Activated B cell treated with CpG ODN at 0.5 μM for 24 hours (primary cell): ENCODE measurements at regions not wholly inside any gene's neighbourhood (a gene's known extent, or its start where the extent isn't known, plus 50 kb on each side); places are given as distances from the start of the nearest gene placed in this dataset.

Experiments used
- ATAC-seq: fragments of 200-7000 bp; cut with Tn5 transposase; one replicate; pipeline ENCODE4 v1.10.0; 2021; ENCODE audit warnings: low read depth, mild to moderate bottlenecking, moderate library complexity
- CTCF ChIA-PET: fragments of 350-600 bp; sonication (Branson Sonifier 250); formaldehyde crosslinking; loops from one replicate; lab custom pipeline; 2021; ENCODE audit warnings: antibody characterized with exemption; lab: Charles Lee
- POLR2A ChIA-PET: fragments of 350-600 bp; sonication (Branson Sonifier 250); formaldehyde crosslinking; loops from one replicate; lab custom pipeline; 2021; ENCODE audit warnings: antibody characterized with exemption; lab: Charles Lee
- DNase-seq: peaks from one replicate; pipeline ENCODE4 v3.0.0; 2022
- H3K27ac Mint-ChIP-seq: one replicate; pipeline ENCODE4 v1.8.0; 2020; ENCODE audit warnings: mixed read lengths
- H3K27me3 Mint-ChIP-seq: one replicate; pipeline ENCODE4 v1.8.0; 2021; ENCODE audit warnings: mixed read lengths
- H3K36me3 Mint-ChIP-seq: one replicate; pipeline ENCODE4 v1.8.0; 2021; ENCODE audit warnings: low read depth, mixed read lengths
- H3K4me1 Mint-ChIP-seq: one replicate; pipeline ENCODE4 v1.8.0; 2021; ENCODE audit warnings: mixed read lengths
- H3K4me3 Mint-ChIP-seq: one replicate; pipeline ENCODE4 v1.8.0; 2020; ENCODE audit warnings: mild to moderate bottlenecking, mixed read lengths
- H3K9me3 Mint-ChIP-seq: one replicate; pipeline ENCODE4 v1.8.0; 2020; ENCODE audit warnings: mixed read lengths
- intact Hi-C: fragments of 100-400 bp; cut with micrococcal nuclease; formaldehyde crosslinking; loops from one replicate; pipeline ENCODE4 v1.15.1; 2024
- TF ChIP-seq, protein P1 (sequence below): fragments of 200-600 bp; IDR thresholded peaks from one replicate; pipeline ENCODE4 v1.8.0; 2022; ENCODE audit warnings: antibody characterized with exemption, mild to moderate bottlenecking

GRCh38 chr4:164009435-164009834 is 514.9 kb downstream of the TMA16 start:
- H3K4me1 Mint-ChIP-seq = no peaks in the 10 kb centered on the region
- no peak overlapping the region for H3K4me3 Mint-ChIP-seq
- ChIA-PET CTCF (no interaction called here), POLR2A (no interaction called here)
- H3K27me3 Mint-ChIP-seq = no peaks in the 10 kb centered on the region
- no peaks in the 10 kb centered on the region for H3K9me3 Mint-ChIP-seq
- intact Hi-C loops = no loop called here
- TF ChIP-seq, protein P1, sequence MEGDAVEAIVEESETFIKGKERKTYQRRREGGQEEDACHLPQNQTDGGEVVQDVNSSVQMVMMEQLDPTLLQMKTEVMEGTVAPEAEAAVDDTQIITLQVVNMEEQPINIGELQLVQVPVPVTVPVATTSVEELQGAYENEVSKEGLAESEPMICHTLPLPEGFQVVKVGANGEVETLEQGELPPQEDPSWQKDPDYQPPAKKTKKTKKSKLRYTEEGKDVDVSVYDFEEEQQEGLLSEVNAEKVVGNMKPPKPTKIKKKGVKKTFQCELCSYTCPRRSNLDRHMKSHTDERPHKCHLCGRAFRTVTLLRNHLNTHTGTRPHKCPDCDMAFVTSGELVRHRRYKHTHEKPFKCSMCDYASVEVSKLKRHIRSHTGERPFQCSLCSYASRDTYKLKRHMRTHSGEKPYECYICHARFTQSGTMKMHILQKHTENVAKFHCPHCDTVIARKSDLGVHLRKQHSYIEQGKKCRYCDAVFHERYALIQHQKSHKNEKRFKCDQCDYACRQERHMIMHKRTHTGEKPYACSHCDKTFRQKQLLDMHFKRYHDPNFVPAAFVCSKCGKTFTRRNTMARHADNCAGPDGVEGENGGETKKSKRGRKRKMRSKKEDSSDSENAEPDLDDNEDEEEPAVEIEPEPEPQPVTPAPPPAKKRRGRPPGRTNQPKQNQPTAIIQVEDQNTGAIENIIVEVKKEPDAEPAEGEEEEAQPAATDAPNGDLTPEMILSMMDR = no peak
- no peak overlapping the region for H3K27ac Mint-ChIP-seq
- no peak for ATAC-seq
- DNase-seq = no peak
- H3K36me3 Mint-ChIP-seq = no peaks in the 10 kb centered on the region

GRCh38 chr4:164011791-164012190 is 517.3 kb downstream of the TMA16 start:
- DNase-seq = no peak
- ATAC-seq = no peak
- Mint-ChIP-seq H3K4me1 (no peaks in the 10 kb centered on the region), H3K36me3 (no peaks in the 10 kb centered on the region), H3K9me3 (no peaks in the 10 kb centered on the region), H3K4me3 (no peak overlapping the region), H3K27ac (no peak overlapping the region), H3K27me3 (no peaks in the 10 kb centered on the region)
- intact Hi-C loops = loop anchor here (1.0 to 10.0 kb wide), 4 partner anchors 327 to 1514 kb away; no protein-coding TSS in a partner anchor
- ChIA-PET POLR2A (no interaction called here), CTCF (interaction anchor here (0.9 to 1.8 kb wide), 2 partner anchors 456 to 460 kb away, joined by 3 to 5 read pairs; no protein-coding TSS in a partner anchor)
- TF ChIP-seq, protein P1 = no peak

DNA sequence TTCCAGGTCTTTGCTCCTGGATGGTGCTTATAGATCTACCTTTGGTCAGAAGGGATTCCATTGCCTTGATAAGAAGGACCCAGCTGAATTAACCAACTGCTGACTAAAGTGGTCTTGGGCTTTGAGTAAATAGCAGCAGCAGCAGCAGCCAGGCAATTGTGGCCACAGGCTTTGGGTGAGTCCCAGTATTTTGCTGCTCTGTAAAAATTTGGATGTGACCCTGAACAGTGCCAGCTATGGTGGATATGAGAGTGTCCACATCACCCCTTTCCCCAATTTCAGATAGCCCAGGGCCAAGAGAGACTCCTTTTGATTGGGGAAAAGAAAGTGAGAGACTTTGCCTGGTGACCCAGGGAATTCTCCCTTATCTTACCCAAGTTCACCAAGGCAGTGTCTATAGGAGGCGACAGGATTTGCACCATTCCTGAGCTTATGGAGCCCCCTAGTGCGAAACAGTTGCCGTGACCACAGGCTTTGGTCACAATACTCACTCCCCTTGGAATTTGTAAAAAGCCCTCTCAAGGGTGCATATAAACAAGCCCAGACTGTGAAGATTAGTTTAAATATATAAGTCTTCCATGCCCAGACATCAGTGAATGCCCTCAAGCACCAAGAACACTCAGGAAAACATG is 518.0 kb downstream of the TMA16 start:
- Mint-ChIP-seq H3K4me1 (no peaks in the 10 kb centered on the region), H3K36me3 (no peaks in the 10 kb centered on the region), H3K9me3 (no peaks in the 10 kb centered on the region), H3K27me3 (no peaks in the 10 kb centered on the region), H3K4me3 (no peak overlapping the region), H3K27ac (no peak overlapping the region)
- ATAC-seq (no peak), DNase-seq (no peak)
- TF ChIP-seq, protein P1 = no peak
- intact Hi-C loops = loop anchor here (1.0 to 10.0 kb wide), 4 partner anchors 328 to 1515 kb away; no protein-coding TSS in a partner anchor
- ChIA-PET POLR2A (no interaction called here), CTCF (interaction anchor here (1.8 kb wide), 1 partner anchor 461 kb away, joined by 5 read pairs; no protein-coding TSS in a partner anchor)

DNA sequence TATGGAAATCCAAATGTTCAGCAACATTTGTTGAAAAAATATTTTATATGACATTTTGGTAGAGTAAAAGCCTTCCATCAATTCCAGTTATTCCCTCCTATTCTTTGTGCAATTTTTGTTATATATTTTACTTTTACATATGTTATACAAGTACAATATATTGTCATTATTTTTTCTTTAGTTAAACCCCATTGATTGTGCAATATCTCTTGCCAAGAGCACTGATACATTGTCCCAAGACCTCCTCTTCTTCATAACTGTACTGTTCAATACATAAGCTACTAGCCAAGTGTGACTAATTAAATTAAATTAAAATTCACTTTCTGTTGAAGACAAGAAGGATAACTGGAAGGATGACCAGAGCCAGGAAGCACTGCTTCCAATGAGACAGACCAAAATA is 527.5 kb downstream of the TMA16 start:
- intact Hi-C loops = no loop called here
- DNase-seq = no peak
- H3K27me3 Mint-ChIP-seq = no peaks in the 10 kb centered on the region
- H3K4me1 Mint-ChIP-seq = no peaks in the 10 kb centered on the region
- no peak for ATAC-seq
- ChIA-PET POLR2A (no interaction called here), CTCF (no interaction called here)
- H3K27ac Mint-ChIP-seq = no peak overlapping the region
- TF ChIP-seq, protein P1 = no peak
- peaks cover 11% of the 10 kb centered on the region for H3K9me3 Mint-ChIP-seq
- no peak overlapping the region for H3K4me3 Mint-ChIP-seq
- H3K36me3 Mint-ChIP-seq = no peaks in the 10 kb centered on the region

DNA sequence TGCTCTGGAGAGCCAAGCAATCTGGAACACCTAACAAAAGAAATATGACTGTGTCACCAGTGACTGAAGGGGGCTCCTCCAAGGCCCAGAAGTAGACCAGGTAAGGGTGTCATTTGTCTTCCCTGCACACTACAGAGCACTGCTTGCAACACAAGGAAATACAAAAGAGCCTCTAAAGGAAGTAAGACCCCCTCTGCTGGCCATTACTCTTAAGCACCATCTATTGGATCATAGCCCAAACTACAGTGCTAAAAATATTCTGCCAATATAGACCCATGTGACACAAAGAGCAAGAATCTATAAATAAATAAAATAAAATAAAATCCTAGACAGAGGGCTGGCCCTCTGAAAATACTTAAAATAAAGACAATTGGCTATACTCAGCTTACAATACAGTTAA is 528.7 kb downstream of the TMA16 start:
- H3K4me1 Mint-ChIP-seq = no peaks in the 10 kb centered on the region
- no peak for DNase-seq
- ChIA-PET CTCF (no interaction called here), POLR2A (no interaction called here)
- no peak overlapping the region for H3K27ac Mint-ChIP-seq
- H3K27me3 Mint-ChIP-seq = no peaks in the 10 kb centered on the region
- TF ChIP-seq, protein P1 = no peak
- H3K9me3 Mint-ChIP-seq = peaks cover 11% of the 10 kb centered on the region
- ATAC-seq = no peak
- intact Hi-C loops = no loop called here
- H3K36me3 Mint-ChIP-seq = no peaks in the 10 kb centered on the region
- H3K4me3 Mint-ChIP-seq = no peak overlapping the region
